Liver (tissue), 8 donors: ENCODE measurements at regions not wholly inside any gene's neighbourhood (a gene's known extent, or its start where the extent isn't known, plus 50 kb on each side); places are given as distances from the start of the nearest gene placed in this dataset.

ENCODE experiments used
- DNase-seq: peaks from one replicate; pipeline ENCODE4 v3.0.0-alpha.2; 2017; ENCODE audit warnings: low spot score
- H3K27ac ChIP-seq, 2 donors: one replicate each; pipeline ENCODE4 v1.7.0; 2013; ENCODE audit warnings: inconsistent platforms in 2 of 2, low read length in 2 of 2, control low read depth in 1 of 2, low read depth in 1 of 2, mild to moderate bottlenecking in 1 of 2
- H3K27me3 ChIP-seq, 4 donors: one replicate each; pipeline versions ENCODE4 v1.6.1 to v1.7.0; 2013; ENCODE audit warnings: low read length in 3 of 4, inconsistent platforms in 1 of 4, mild to moderate bottlenecking in 1 of 4, moderate library complexity in 1 of 4; ENCODE audit not compliant: control insufficient read depth in 4 of 4, insufficient read depth in 4 of 4
- H3K36me3 ChIP-seq, 4 donors: one replicate each; pipeline versions ENCODE4 v1.6.1 to v1.7.0; 2013; ENCODE audit warnings: low read length in 3 of 4, mild to moderate bottlenecking in 3 of 4, low read depth in 1 of 4, moderate library complexity in 1 of 4; ENCODE audit not compliant: control insufficient read depth in 4 of 4, insufficient read depth in 3 of 4
- H3K4me1 ChIP-seq, 4 donors: one replicate each; pipeline versions ENCODE4 v1.6.1 to v1.7.0; 2013; ENCODE audit warnings: low read length in 3 of 4, mild to moderate bottlenecking in 3 of 4, moderate library complexity in 1 of 4; ENCODE audit not compliant: control insufficient read depth in 4 of 4, insufficient read depth in 4 of 4
- H3K4me3 ChIP-seq, 3 donors: one replicate each; pipeline versions ENCODE4 v1.6.1 to v1.7.0; 2013; ENCODE audit warnings: low read length in 3 of 3, control low read depth in 1 of 3, low read depth in 1 of 3, mild to moderate bottlenecking in 1 of 3
- H3K9ac ChIP-seq, 2 donors: one replicate each; pipeline ENCODE4 v1.7.0; 2013; ENCODE audit warnings: low read length in 2 of 2, mild to moderate bottlenecking in 2 of 2, moderate library complexity in 2 of 2, control low read depth in 1 of 2, low read depth in 1 of 2
- H3K9me3 ChIP-seq, 4 donors: one replicate each; pipeline versions ENCODE4 v1.6.1 to v1.7.0; 2013; ENCODE audit warnings: low read length in 3 of 4; ENCODE audit not compliant: control insufficient read depth in 4 of 4
- EGR1 ChIP-seq, 2 donors: IDR thresholded peaks; 2 replicates each; pipeline ENCODE4 v1.6.1; 2016 to 2018; ENCODE audit warnings: antibody characterized with exemption in 2 of 2, low read depth in 2 of 2
- FOXA1 ChIP-seq: IDR thresholded peaks from 2 replicates; pipeline ENCODE4 v1.6.1; 2016; ENCODE audit warnings: antibody characterized with exemption
- FOXA2 ChIP-seq: IDR thresholded peaks from 2 replicates; pipeline ENCODE4 v1.6.1; 2016; ENCODE audit warnings: antibody characterized with exemption
- GABPA ChIP-seq, 2 donors: IDR thresholded peaks in 1 of 2; conservative IDR thresholded peaks in 1 of 2; 2 replicates each; pipeline ENCODE4 v1.6.1; 2016; ENCODE audit warnings: antibody characterized with exemption in 2 of 2, mild to moderate bottlenecking in 1 of 2, moderate library complexity in 1 of 2
- HNF4G ChIP-seq: IDR thresholded peaks from 2 replicates; pipeline ENCODE4 v1.6.1; 2016; ENCODE audit warnings: antibody characterized with exemption
- JUND ChIP-seq, 2 donors: IDR thresholded peaks; 2 replicates each; pipeline ENCODE4 v1.6.1; 2016; ENCODE audit warnings: antibody characterized with exemption in 2 of 2
- NR2F2 ChIP-seq: IDR thresholded peaks from 2 replicates; pipeline ENCODE4 v1.6.1; 2016; ENCODE audit warnings: antibody characterized with exemption
- RAD21 ChIP-seq, 2 donors: IDR thresholded peaks; 2 replicates each; pipeline ENCODE4 v1.6.1; 2016; ENCODE audit warnings: antibody characterized with exemption in 2 of 2, mild to moderate bottlenecking in 2 of 2
- SP1 ChIP-seq: IDR thresholded peaks from 2 replicates; pipeline ENCODE4 v1.6.1; 2018; ENCODE audit warnings: antibody characterized with exemption, mild to moderate bottlenecking
- TAF1 ChIP-seq: conservative IDR thresholded peaks from 2 replicates; pipeline ENCODE4 v1.6.1; 2016; ENCODE audit warnings: antibody characterized with exemption, mild to moderate bottlenecking
- YY1 ChIP-seq: IDR thresholded peaks from 2 replicates; pipeline ENCODE4 v1.6.1; 2016; ENCODE audit warnings: antibody characterized with exemption, mild to moderate bottlenecking
- WGBS: extraction: QIAGEN DNeasy Blood & Tissue Kit; methylation state at CpG from one replicate; pipeline ENCODE4 v1.1.7; 2013; 5-methylcytosine and 5-hydroxymethylcytosine counted together
- TF ChIP-seq, protein P1 (sequence below): IDR thresholded peaks from 2 replicates; pipeline ENCODE4 v1.6.1; 2016; ENCODE audit warnings: antibody characterized with exemption
- TF ChIP-seq, protein P2 (sequence below): IDR thresholded peaks from 2 replicates; pipeline ENCODE4 v1.6.1; 2016; ENCODE audit warnings: antibody characterized with exemption
- TF ChIP-seq, protein P3 (sequence below): IDR thresholded peaks from 2 replicates; pipeline ENCODE4 v1.6.1; 2016; ENCODE audit warnings: antibody characterized with exemption
- TF ChIP-seq, protein P4 (sequence below): fragments of 150-350 bp; IDR thresholded peaks from 2 replicates; pipeline ENCODE4 v1.5.1; 2017; ENCODE audit warnings: improper control_type of control experiment, low read depth, low read length; ENCODE audit not compliant: missing input control
- TF ChIP-seq, protein P5 (sequence below): IDR thresholded peaks from 2 replicates; pipeline ENCODE4 v1.6.1; 2016; ENCODE audit warnings: antibody characterized with exemption, mild to moderate bottlenecking
- donor health status: healthy.
- donor health status: healthy.
- donor health status: healthy.
- donor health status: healthy.
- donor health status: healthy.

DNA sequence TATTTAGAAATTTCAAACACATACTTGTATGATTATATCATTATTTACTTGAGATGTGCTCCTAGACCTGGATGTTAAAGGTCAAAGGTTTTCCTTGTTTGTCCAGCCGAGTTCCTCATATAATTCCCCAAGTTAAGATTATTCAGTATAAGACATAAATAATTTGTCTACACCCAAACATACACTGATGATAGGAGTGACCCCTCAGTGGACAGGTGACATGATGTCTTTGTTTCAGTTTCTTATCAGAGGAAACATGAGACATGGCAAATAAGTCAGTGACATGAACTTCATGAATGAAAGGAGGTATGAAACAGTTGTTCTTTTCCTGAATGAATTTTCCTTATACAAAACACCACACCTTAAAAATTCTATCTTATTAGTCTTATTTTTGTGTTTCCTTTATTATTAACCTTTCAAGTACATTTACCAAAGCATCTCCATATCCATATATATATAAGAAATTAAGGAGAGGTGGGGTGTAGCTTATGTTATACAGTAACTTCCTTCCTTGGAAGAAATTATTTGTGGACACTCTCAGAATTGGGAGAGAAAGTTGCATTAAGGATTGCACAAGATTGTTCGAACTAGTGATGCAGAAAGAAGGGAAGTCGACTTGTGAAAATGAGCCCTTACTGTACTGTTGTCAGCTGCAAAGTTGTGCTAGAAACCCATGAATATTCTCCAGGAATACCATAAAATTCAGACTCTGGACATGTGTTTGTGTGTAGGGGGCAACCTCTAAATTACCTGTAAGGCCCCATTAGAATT lies 60.5 kb downstream of the POM121L12 start:
- DNase-seq = no peak
- Histone ChIP-seq H3K4me1 (no peaks in the 10 kb centered on the region), H3K27me3 (no peaks in the 10 kb centered on the region), H3K9ac (no peak overlapping the region), H3K4me3 (no peak overlapping the region), H3K27ac (no peak overlapping the region), H3K9me3 (no peaks in the 10 kb centered on the region), H3K36me3 (no peaks in the 10 kb centered on the region)
- 48% methylated on average over 3 of the region's 3 CpGs for WGBS
- TF ChIP-seq, protein P1, sequence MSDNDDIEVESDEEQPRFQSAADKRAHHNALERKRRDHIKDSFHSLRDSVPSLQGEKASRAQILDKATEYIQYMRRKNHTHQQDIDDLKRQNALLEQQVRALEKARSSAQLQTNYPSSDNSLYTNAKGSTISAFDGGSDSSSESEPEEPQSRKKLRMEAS = no peak
- no peak for TF ChIP-seq TAF1
- TF ChIP-seq, protein P2, sequence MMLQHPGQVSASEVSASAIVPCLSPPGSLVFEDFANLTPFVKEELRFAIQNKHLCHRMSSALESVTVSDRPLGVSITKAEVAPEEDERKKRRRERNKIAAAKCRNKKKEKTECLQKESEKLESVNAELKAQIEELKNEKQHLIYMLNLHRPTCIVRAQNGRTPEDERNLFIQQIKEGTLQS = no peak
- no peak for TF ChIP-seq RAD21 (IDR thresholded peaks at IDR 0.05)
- no peak for TF ChIP-seq FOXA1
- TF ChIP-seq, protein P3, sequence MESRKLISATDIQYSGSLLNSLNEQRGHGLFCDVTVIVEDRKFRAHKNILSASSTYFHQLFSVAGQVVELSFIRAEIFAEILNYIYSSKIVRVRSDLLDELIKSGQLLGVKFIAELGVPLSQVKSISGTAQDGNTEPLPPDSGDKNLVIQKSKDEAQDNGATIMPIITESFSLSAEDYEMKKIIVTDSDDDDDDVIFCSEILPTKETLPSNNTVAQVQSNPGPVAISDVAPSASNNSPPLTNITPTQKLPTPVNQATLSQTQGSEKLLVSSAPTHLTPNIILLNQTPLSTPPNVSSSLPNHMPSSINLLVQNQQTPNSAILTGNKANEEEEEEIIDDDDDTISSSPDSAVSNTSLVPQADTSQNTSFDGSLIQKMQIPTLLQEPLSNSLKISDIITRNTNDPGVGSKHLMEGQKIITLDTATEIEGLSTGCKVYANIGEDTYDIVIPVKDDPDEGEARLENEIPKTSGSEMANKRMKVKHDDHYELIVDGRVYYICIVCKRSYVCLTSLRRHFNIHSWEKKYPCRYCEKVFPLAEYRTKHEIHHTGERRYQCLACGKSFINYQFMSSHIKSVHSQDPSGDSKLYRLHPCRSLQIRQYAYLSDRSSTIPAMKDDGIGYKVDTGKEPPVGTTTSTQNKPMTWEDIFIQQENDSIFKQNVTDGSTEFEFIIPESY = no peak
- TF ChIP-seq HNF4G = no peak
- TF ChIP-seq, protein P4, sequence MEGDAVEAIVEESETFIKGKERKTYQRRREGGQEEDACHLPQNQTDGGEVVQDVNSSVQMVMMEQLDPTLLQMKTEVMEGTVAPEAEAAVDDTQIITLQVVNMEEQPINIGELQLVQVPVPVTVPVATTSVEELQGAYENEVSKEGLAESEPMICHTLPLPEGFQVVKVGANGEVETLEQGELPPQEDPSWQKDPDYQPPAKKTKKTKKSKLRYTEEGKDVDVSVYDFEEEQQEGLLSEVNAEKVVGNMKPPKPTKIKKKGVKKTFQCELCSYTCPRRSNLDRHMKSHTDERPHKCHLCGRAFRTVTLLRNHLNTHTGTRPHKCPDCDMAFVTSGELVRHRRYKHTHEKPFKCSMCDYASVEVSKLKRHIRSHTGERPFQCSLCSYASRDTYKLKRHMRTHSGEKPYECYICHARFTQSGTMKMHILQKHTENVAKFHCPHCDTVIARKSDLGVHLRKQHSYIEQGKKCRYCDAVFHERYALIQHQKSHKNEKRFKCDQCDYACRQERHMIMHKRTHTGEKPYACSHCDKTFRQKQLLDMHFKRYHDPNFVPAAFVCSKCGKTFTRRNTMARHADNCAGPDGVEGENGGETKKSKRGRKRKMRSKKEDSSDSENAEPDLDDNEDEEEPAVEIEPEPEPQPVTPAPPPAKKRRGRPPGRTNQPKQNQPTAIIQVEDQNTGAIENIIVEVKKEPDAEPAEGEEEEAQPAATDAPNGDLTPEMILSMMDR = no peak
- TF ChIP-seq NR2F2 = no peak
- TF ChIP-seq, protein P5, sequence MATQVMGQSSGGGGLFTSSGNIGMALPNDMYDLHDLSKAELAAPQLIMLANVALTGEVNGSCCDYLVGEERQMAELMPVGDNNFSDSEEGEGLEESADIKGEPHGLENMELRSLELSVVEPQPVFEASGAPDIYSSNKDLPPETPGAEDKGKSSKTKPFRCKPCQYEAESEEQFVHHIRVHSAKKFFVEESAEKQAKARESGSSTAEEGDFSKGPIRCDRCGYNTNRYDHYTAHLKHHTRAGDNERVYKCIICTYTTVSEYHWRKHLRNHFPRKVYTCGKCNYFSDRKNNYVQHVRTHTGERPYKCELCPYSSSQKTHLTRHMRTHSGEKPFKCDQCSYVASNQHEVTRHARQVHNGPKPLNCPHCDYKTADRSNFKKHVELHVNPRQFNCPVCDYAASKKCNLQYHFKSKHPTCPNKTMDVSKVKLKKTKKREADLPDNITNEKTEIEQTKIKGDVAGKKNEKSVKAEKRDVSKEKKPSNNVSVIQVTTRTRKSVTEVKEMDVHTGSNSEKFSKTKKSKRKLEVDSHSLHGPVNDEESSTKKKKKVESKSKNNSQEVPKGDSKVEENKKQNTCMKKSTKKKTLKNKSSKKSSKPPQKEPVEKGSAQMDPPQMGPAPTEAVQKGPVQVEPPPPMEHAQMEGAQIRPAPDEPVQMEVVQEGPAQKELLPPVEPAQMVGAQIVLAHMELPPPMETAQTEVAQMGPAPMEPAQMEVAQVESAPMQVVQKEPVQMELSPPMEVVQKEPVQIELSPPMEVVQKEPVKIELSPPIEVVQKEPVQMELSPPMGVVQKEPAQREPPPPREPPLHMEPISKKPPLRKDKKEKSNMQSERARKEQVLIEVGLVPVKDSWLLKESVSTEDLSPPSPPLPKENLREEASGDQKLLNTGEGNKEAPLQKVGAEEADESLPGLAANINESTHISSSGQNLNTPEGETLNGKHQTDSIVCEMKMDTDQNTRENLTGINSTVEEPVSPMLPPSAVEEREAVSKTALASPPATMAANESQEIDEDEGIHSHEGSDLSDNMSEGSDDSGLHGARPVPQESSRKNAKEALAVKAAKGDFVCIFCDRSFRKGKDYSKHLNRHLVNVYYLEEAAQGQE = no peak
- TF ChIP-seq YY1 = no peak
- TF ChIP-seq EGR1 (IDR thresholded peaks at IDR 0.05; ENCODE audit: low read depth in 2 of 2) = no peak
- no peak for TF ChIP-seq SP1
- no peak for TF ChIP-seq FOXA2

DNA sequence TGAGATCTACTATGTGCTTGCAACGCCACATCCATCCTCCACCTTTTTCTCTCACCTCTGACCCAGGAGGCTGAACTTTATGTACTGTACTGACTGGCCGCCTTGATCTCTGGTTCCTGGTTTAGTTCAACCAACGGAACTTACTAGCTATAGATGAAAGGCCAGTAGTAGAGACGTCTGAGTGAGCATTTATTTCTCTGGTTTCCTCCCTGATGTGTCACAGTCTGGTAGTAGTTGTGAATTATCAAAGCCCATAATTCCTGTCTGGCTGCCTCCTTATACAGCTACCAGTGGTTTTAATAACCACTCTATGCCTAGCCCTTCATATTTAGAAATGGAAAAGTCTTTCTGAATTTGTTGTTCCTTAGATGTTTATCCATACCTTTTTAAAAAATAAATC lies 64.7 kb downstream of the POM121L12 start:
- Histone ChIP-seq H3K4me1 (no peaks in the 10 kb centered on the region), H3K27ac (no peak overlapping the region), H3K9ac (no peak overlapping the region), H3K4me3 (no peak overlapping the region), H3K36me3 (no peaks in the 10 kb centered on the region), H3K9me3 (peaks cover 0 to 1% (median 0%) of the 10 kb centered on the region in 4 donors), H3K27me3 (peaks cover 0 to 2% (median 0%) of the 10 kb centered on the region in 4 donors)
- DNase-seq = no peak
- whole genome bisulfite sequencing = 54% methylated on average over 4 of the region's 4 CpGs
- TF ChIP-seq, protein P2 = no peak
- TF ChIP-seq, protein P3 = no peak
- TF ChIP-seq NR2F2 (no peak), TAF1 (no peak), GABPA (IDR thresholded peaks at IDR 0.05 in 1 of 2, conservative IDR thresholded peaks at IDR 0.05 in 1 of 2) (no peak), JUND (IDR thresholded peaks at IDR 0.05) (no peak), FOXA1 (no peak)
- TF ChIP-seq, protein P5 = no peak
- TF ChIP-seq, protein P1 = no peak
